Astrocyte (in vitro differentiated cells and primary cell): ENCODE measurements at regions not wholly inside any gene's neighbourhood (a gene's known extent, or its start where the extent isn't known, plus 50 kb on each side); places are given as distances from the start of the nearest gene placed in this dataset.

Experiments used
- EZH2 ChIP-seq: IDR thresholded peaks from 2 replicates; pipeline ENCODE4 v1.6.1; 2012; ENCODE audit warnings: mild to moderate bottlenecking, low read length, inconsistent platforms; ENCODE audit not compliant: insufficient read depth
- TF ChIP-seq, protein P1 (sequence below): IDR thresholded peaks from 2 replicates; pipeline ENCODE4 v1.5.1; 2011; ENCODE audit warnings: low read depth, mild to moderate bottlenecking, inconsistent platforms, low read length, moderate library complexity; ENCODE audit not compliant: insufficient read depth

GRCh38 chr7:88688222-88688621, 71.3 kb upstream of the ZNF804B start:
- TF ChIP-seq, protein P1, sequence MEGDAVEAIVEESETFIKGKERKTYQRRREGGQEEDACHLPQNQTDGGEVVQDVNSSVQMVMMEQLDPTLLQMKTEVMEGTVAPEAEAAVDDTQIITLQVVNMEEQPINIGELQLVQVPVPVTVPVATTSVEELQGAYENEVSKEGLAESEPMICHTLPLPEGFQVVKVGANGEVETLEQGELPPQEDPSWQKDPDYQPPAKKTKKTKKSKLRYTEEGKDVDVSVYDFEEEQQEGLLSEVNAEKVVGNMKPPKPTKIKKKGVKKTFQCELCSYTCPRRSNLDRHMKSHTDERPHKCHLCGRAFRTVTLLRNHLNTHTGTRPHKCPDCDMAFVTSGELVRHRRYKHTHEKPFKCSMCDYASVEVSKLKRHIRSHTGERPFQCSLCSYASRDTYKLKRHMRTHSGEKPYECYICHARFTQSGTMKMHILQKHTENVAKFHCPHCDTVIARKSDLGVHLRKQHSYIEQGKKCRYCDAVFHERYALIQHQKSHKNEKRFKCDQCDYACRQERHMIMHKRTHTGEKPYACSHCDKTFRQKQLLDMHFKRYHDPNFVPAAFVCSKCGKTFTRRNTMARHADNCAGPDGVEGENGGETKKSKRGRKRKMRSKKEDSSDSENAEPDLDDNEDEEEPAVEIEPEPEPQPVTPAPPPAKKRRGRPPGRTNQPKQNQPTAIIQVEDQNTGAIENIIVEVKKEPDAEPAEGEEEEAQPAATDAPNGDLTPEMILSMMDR: no peak
- TF ChIP-seq EZH2: no peak
